HepG2 (cell line): ENCODE measurements at regions not wholly inside any gene's neighbourhood (a gene's known extent, or its start where the extent isn't known, plus 50 kb on each side); places are given as distances from the start of the nearest gene placed in this dataset.

ENCODE experiments used
- ATAC-seq: fragments of 200-7000 bp; cut with Tn5 transposase; 3 replicates; pipeline ENCODE4 v1.9.1; 2020; ENCODE audit warnings: mild to moderate bottlenecking, moderate library complexity
- BruUV-seq: library from RNA; stranded (reverse); fragments of 400-500 nt; replicated peaks from 2 replicates; lab custom pipeline; 2021; lab: Mats Ljungman, UMichigan
- CTCF ChIA-PET: fragments of 300-600 bp; formaldehyde crosslinking; extraction: SDS; loops from one replicate; lab custom pipeline; 2021; ENCODE audit warnings: low total read pairs, inconsistent platforms, low intra/inter-chr PET ratio; lab: Yijun Ruan, JAX
- POLR2A ChIA-PET: fragments of 350-600 bp; sonication (Branson Sonifier 250); formaldehyde crosslinking; loops from one replicate; lab custom pipeline; 2020; ENCODE audit warnings: antibody characterized with exemption, inconsistent platforms; lab: Yijun Ruan, JAX
- DNase-seq: peaks from one replicate; pipeline ENCODE4 v3.0.0-alpha.2; 2015; ENCODE audit warnings: low spot score
- FAIRE-seq: peaks from 3 replicates; lab custom pipeline; 2011; peaks lifted over from hg19 to GRCh38; lab: Jason Lieb, UNC
- H2AFZ ChIP-seq: one replicate; pipeline ENCODE4 v1.6.1; 2011; ENCODE audit warnings: low read length, inconsistent platforms
- H3K27ac ChIP-seq: fragments of 300-600 bp; 3 replicates; pipeline ENCODE4 v1.8.0; 2011; ENCODE audit warnings: mixed run types, mild to moderate bottlenecking, mixed read lengths, low read length, inconsistent platforms; ENCODE audit not compliant: insufficient read depth; ENCODE audit errors: extremely low read length
- H3K27me3 ChIP-seq, 2 experiments: fragments of 200-600 bp in 1 of 2; 2 replicates in 1 of 2; 3 replicates in 1 of 2; pipeline versions ENCODE4 v1.6.0 to v1.8.0; 2011; ENCODE audit warnings: low read length in 2 of 2, mild to moderate bottlenecking in 2 of 2, moderate library complexity in 2 of 2, inconsistent platforms in 1 of 2; ENCODE audit not compliant: insufficient read depth in 2 of 2, control insufficient read depth in 1 of 2
- H3K36me3 ChIP-seq, 2 experiments: fragments of 200-600 bp in 1 of 2; replicated peaks in 1 of 2; 2 replicates in 1 of 2; 3 replicates in 1 of 2; pipeline versions ENCODE4 v1.5.1 to v1.8.0; 2011; ENCODE audit warnings: low read length in 2 of 2, inconsistent platforms in 1 of 2; ENCODE audit not compliant: insufficient read depth in 2 of 2, control insufficient read depth in 1 of 2
- H3K4me1 ChIP-seq: 2 replicates; pipeline ENCODE4 v1.5.1; 2012; ENCODE audit warnings: low read length, inconsistent platforms; ENCODE audit not compliant: insufficient read depth
- H3K4me2 ChIP-seq: 2 replicates; pipeline ENCODE4 v1.6.0; 2011; ENCODE audit warnings: low read depth, low read length, inconsistent platforms
- H3K4me3 ChIP-seq, 3 experiments: fragments of 200-600 bp in 1 of 3; sonication (generic), shearing (Covaris generic) in 1 of 3; replicated peaks in 1 of 3; 2 replicates each; pipeline ENCODE4 v1.5.1; 2011 to 2016; ENCODE audit warnings: low read length in 3 of 3, inconsistent platforms in 2 of 3, low read depth in 2 of 3, mild to moderate bottlenecking in 2 of 3, control low read depth in 1 of 3, mixed read lengths in 1 of 3; ENCODE audit not compliant: insufficient read depth in 1 of 3
- H3K79me2 ChIP-seq: one replicate; pipeline ENCODE4 v1.6.1; 2011; ENCODE audit warnings: low read length, inconsistent platforms; ENCODE audit not compliant: insufficient read depth
- H3K9ac ChIP-seq: 2 replicates; pipeline ENCODE4 v1.6.0; 2011; ENCODE audit warnings: mild to moderate bottlenecking, low read depth, low read length, inconsistent platforms; ENCODE audit not compliant: insufficient read depth
- H3K9me3 ChIP-seq: 2 replicates; pipeline ENCODE4 v1.5.1; 2012; ENCODE audit warnings: mild to moderate bottlenecking, low read length
- H4K20me1 ChIP-seq: 2 replicates; pipeline ENCODE4 v1.6.0; 2011; ENCODE audit warnings: inconsistent platforms, mild to moderate bottlenecking, low read length, moderate library complexity; ENCODE audit not compliant: insufficient read depth
- CEBPG ChIP-seq: IDR thresholded peaks from 2 replicates; pipeline ENCODE4 v1.6.1; 2016
- DPF2 ChIP-seq: sonication (generic); formaldehyde crosslinking; IDR thresholded peaks from 2 replicates; pipeline ENCODE4 v1.4.0; 2020; ENCODE audit warnings: mild to moderate bottlenecking, low read depth, missing genetic modification reagents, borderline replicate concordance
- HIVEP1 ChIP-seq: sonication (generic); formaldehyde crosslinking; IDR thresholded peaks from 2 replicates; pipeline ENCODE4 v1.4.0; 2020; ENCODE audit warnings: mild to moderate bottlenecking, missing genetic modification reagents
- MED8 ChIP-seq: sonication (generic); formaldehyde crosslinking; IDR thresholded peaks from 2 replicates; pipeline ENCODE4 v1.8.1; 2023; ENCODE audit warnings: mild to moderate bottlenecking, missing genetic modification reagents; ENCODE audit not compliant: insufficient replicate concordance
- MTF2 ChIP-seq: sonication (generic); formaldehyde crosslinking; IDR thresholded peaks from 2 replicates; pipeline ENCODE4 v1.5.0; 2020; ENCODE audit warnings: missing genetic modification reagents, borderline replicate concordance
- POGK ChIP-seq: sonication (generic); formaldehyde crosslinking; conservative IDR thresholded peaks from 2 replicates; pipeline ENCODE4 v1.8.0; 2022; ENCODE audit warnings: mild to moderate bottlenecking, moderate library complexity, missing genetic modification reagents
- SIN3B ChIP-seq: fragments of 150-350 bp; IDR thresholded peaks from 2 replicates; pipeline ENCODE4 v1.6.1; 2014; ENCODE audit warnings: low read length
- STAT5B ChIP-seq: sonication (generic); formaldehyde crosslinking; IDR thresholded peaks from 2 replicates; pipeline ENCODE4 v1.4.0; 2020; ENCODE audit warnings: missing genetic modification reagents
- ZFX ChIP-seq: sonication (generic); formaldehyde crosslinking; IDR thresholded peaks from 2 replicates; pipeline ENCODE4 v1.4.0; 2020; ENCODE audit warnings: mild to moderate bottlenecking, low read depth, missing genetic modification reagents, moderate library complexity
- ZHX2 ChIP-seq, 2 experiments: sonication (generic) in 1 of 2; formaldehyde crosslinking in 1 of 2; IDR thresholded peaks; 2 replicates each; pipeline versions ENCODE4 v1.6.1 to v1.9.0; 2014 to 2022; ENCODE audit warnings: antibody characterized with exemption in 1 of 2, borderline replicate concordance in 1 of 2, inconsistent platforms in 1 of 2, low read depth in 1 of 2, missing genetic modification reagents in 1 of 2
- ZNF160 ChIP-seq: sonication (generic); formaldehyde crosslinking; IDR thresholded peaks from 2 replicates; pipeline ENCODE4 v1.8.0; 2022; ENCODE audit warnings: mild to moderate bottlenecking, inconsistent platforms, missing genetic modification reagents
- ZNF207 ChIP-seq: fragments of 450-650 bp; IDR thresholded peaks from 2 replicates; pipeline ENCODE4 v1.6.1; 2016; ENCODE audit warnings: antibody characterized with exemption, borderline replicate concordance
- ZNF761 ChIP-seq: sonication (generic); formaldehyde crosslinking; conservative IDR thresholded peaks from 2 replicates; pipeline ENCODE4 v1.4.0; 2020; ENCODE audit warnings: mild to moderate bottlenecking, missing genetic modification reagents
- WGBS: methylation state at CpG from one replicate; pipeline ENCODE4 v1.1.6; 2017; ENCODE audit warnings: low lambda C conversion rate; 5-methylcytosine and 5-hydroxymethylcytosine counted together
- in situ Hi-C: cut with HindIII; loops from 2 replicates; pipeline ENCODE4 v1.10.0; 2017; ENCODE audit warnings: low pct_unique_long_range_greater_than_20kb; ENCODE audit not compliant: extremely low pct_ligation_motif_present
- intact Hi-C: fragments of 100-400 bp; cut with micrococcal nuclease; formaldehyde crosslinking; loops from one replicate; pipeline ENCODE4 v1.10.0; 2022; ENCODE audit not compliant: unreplicated experiment
- TF ChIP-seq, protein P1 (sequence below): sonication (generic); formaldehyde crosslinking; IDR thresholded peaks from 2 replicates; pipeline ENCODE4 v1.4.0; 2020; ENCODE audit warnings: missing genetic modification reagents

- peaks cover 67% of the 10 kb centered on the region for H3K9me3 ChIP-seq
- no TSS peak for BruUV-seq
- FAIRE-seq (no peak), DNase-seq (no peak), ATAC-seq (no peak)
- H3K4me1 ChIP-seq, result no peaks in the 10 kb centered on the region
- H2AFZ ChIP-seq, result no peak overlapping the region
- no peaks in the 10 kb centered on the region for H3K36me3 ChIP-seq
- ChIA-PET CTCF (no interaction called here), POLR2A (no interaction called here)
- no peaks in the 10 kb centered on the region for H4K20me1 ChIP-seq
- H3K4me2 ChIP-seq, result no peak overlapping the region
- H3K4me3 ChIP-seq, result no peak overlapping the region
- no peak overlapping the region for H3K9ac ChIP-seq
- intact Hi-C loops, result no loop called here
- H3K27ac ChIP-seq, result no peak overlapping the region
- H3K79me2 ChIP-seq, result no peaks in the 10 kb centered on the region
- 10% methylated on average over 6 of the region's 7 CpGs for WGBS
- TF ChIP-seq, protein P1, sequence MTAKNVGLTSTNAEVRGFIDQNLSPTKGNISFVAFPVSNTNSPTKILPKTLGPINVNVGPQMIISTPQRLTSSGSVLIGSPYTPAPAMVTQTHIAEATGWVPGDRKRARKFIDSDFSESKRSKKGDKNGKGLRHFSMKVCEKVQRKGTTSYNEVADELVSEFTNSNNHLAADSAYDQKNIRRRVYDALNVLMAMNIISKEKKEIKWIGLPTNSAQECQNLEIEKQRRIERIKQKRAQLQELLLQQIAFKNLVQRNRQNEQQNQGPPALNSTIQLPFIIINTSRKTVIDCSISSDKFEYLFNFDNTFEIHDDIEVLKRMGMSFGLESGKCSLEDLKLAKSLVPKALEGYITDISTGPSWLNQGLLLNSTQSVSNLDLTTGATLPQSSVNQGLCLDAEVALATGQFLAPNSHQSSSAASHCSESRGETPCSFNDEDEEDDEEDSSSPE (CRISPR knock-in tag), result no peak
- TF ChIP-seq HIVEP1 (CRISPR knock-in tag), result no peak
- TF ChIP-seq ZNF160 (CRISPR knock-in tag), result no peak
- no peak for TF ChIP-seq DPF2
- TF ChIP-seq ZNF207, result no peak
- no peak for TF ChIP-seq ZFX (CRISPR knock-in tag)
- no peak for TF ChIP-seq STAT5B (CRISPR knock-in tag)
- TF ChIP-seq ZHX2 (IDR thresholded peaks at IDR 0.05; ENCODE audit: low read depth), result no peak
- TF ChIP-seq ZHX2 (CRISPR knock-in tag; IDR thresholded peaks at IDR 0.05; ENCODE audit: borderline replicate concordance), result no peak
- no peak for TF ChIP-seq SIN3B
- no peak for TF ChIP-seq MTF2 (CRISPR knock-in tag)
- TF ChIP-seq CEBPG, result no peak
- TF ChIP-seq ZNF761 (CRISPR knock-in tag), result no peak
- TF ChIP-seq POGK (CRISPR knock-in tag), result no peak
- TF ChIP-seq MED8 (CRISPR knock-in tag), result no peak
- TF ChIP-seq, all 625 proteins: peak for 0
- in situ Hi-C loops, result no loop called here
- H3K27me3 ChIP-seq, result no peaks in the 10 kb centered on the region
Observed at GRCh38 chr9:11821306-11821975, 871.7 kb upstream of the TYRP1 start.
